ENCODE measurements at regions not wholly inside any gene's neighbourhood (a gene's known extent, or its start where the extent isn't known, plus 50 kb on each side); places are given as distances from the start of the nearest gene placed in this dataset.

DNA sequence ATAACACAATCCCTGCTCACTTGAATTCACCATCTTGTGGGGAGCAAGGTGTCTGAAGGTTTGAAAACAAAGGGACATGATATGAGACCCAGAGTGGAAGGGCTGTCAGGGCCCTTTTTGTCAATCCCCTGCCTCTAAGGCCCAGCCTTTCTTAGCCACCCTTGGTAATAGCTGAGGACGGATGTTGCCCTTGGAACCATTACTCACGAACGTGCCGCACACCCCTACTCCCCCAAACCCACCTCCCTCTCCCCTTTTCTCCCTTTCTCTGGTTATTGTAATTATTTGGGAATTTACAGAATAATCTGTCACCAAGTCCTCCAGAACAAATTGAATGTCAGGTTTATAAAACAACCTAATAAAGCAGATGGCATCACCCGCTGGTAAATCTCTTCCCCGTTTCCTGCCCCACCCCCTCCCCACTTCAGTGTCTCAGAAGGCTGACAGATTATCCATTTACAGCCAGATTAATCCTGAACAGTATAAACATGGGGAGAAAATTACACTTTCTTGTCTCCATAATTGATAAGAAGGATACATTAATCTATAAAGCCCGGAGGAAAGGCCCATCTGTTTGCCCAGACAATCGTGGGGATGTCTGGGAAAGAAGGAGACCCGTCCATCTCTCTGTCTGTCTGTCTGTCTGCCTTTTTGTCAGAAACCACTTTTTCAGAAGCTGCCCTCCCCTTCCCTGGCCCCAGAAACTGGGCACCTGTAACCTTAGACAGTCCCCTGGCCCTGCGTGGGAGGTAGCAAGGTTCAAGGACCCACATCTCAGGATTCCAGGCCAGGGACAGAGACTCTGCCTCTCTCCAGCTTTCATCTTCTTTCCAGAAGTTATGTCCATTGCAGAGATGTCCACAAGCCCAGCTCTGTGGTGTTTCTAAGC, 60.6 kb upstream of the CD34 start:
- DNase-seq: no peak

GRCh38 chr1:207970329-207971233, 59.7 kb upstream of the CD34 start:
- no peak for DNase-seq

- no peak for DNase-seq
Observed at GRCh38 chr1:207969528-207969927, 58.6 kb upstream of the CD34 start.

DNA sequence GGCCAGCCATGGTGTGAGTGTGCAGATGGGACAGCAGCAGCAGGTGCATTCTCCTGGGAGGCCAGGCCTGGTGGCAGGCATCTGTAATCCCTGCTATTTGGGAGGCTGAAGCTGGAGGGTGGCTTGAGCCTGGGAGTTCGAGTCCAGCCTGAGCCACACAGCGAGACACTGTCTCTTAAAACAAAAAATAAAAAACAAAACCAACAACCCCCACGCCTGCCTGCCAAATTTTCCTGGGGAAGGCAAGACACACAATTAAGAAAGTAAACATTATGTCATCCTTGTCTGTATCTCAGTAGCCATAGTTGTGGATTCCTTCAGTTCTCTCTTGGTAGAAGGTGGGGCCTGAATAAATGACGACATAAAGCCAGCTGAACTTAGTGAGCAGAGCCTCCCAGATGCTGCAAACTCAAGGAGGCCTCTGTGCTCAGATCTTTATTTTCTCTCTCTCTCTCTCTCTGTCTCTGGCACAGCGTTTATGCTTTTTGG, 57.6 kb upstream of the CD34 start:
- DNase-seq: no peak

DNA sequence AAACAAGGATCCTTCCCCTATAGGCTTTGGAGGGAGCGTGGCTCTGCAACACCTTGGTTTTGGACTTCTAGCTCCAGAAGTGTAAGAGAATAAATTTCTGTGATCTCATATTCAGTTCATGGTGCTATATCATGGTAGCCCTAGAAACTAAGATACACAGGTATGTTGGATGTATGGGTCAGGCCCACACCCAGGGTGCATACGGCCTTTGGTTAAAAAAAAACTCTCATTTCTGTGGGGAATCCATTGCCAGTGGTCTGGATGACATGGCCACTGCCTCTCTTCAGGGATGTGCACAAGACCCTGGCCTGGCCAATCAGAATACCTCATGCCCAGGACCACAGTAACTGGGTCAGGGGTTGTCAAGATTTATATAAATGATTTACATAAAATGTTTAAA, 56.8 kb upstream of the CD34 start:
- no peak for DNase-seq

DNA sequence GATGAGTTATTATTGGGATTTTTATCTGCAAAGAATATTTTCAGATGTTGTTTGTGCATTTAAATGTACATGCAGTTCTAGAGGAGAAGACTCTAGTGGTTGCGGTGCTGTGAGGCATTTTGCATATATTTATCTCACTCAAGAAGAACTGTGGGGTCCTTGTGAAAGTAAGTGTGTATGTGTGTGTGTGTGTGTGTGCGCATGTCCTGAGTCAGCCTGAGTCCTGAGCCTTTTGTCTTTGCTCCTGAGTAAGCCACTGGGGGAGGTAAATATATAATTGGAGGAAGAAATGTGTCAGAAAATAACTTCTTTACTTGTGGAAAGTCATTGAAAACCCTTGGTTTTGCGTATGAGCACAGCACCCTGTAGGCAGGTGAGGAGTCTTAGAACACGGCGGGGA, 55.6 kb upstream of the CD34 start:
- no peak for DNase-seq

DNA sequence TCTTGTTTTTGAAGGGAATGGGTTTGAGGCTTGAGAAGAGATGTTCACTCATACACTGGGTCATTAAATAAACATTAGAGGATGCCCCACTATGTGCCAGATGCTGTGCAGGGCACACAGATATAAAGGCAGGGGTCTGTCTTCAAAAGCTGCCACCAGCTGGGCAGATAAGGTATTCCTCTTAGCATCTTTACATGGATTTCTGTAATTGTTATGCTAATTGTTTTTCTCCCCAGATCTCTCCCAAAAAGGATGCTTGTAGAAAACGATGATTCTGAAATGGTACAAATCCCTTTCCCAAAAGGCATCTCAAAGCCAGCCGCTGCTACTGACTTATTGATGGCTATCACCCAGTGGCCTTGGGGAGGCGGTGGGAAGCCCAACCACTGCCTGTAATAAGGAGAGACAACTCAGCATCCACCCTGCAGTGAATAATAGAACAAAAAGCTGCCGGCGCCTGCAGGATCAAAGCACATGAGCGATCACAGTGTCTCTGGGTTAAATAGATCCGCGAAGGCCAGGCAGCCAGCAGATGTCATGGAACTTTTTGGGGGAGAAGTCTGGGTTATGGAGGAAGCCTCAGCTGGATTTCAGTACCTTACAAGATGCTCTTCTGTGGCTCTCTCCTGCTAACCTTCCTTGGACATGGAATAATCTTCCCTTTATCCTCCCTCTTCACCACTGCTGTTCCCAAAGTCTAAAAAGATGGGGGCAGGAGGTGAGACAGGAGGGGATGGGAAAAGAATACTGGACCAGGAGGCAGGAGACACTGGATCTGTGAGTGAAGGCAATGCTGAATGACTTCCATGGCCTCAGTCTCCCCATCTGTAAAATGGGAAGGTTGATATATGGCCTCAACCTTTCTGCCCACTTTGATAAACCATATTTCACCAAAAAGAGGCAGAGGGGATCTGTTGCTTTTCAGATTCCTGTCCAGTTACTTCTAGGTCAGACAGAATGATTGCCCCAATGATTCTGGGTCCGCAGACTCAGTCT, 54.8 kb upstream of the CD34 start:
- no peak for DNase-seq

- no peak for DNase-seq
Observed at GRCh38 chr1:207964195-207964966, 53.5 kb upstream of the CD34 start.

DNA sequence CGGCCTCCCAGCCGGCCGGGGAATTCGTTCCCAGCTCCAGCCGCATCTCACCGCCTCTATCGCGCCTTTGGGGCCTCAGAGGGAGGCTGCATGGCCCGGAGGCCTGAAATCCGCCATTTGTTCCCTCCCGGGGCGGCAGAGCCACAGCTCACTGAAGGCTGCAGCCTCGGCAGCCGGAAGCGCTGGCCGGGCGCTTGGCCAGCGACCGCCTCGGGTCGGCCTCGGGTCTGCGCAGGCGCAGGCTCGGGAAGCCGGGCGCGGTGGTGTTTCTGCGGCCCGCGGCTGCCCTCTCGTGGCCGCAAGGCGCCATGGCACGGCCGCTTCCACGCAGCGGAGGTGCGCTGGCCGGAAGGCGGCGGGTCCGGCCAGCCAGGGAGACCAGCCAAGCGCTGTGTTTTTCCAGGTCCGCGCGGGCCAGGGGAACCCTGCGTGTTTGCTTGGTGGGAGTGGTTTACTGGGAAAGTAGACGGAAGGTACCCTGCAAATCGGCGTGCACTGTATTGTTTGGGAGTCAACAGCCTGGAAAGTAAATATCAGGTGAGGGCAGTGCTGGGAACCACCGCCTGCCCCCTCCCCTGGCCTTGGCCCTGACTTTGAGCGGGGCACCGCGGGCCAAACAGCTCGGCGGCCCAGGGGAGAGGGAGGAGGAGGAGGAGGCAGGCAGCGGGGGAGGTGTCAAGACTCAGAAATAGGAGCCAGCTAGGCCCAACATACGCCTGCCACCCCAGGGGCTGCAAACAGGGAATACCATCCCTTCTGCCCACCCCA, 52.7 kb upstream of the CD34 start:
- peak; percentile 70 for DNase-seq

GRCh38 chr1:207962716-207963426, 51.9 kb upstream of the CD34 start:
- DNase-seq: no peak
